GM12878 (cell line): ENCODE measurements at regions not wholly inside any gene's neighbourhood (a gene's known extent, or its start where the extent isn't known, plus 50 kb on each side); places are given as distances from the start of the nearest gene placed in this dataset.
A peak's percentile ranks its signal among the peaks of the same experiment; 100 is the strongest.
"Not testable (repeated sequence)": the region's sequence is repeated elsewhere in the genome, so short reads cannot be mapped to it uniquely, and the experiment has no call there.

Experiments
- ATAC-seq: fragments of 200-7000 bp; cut with Tn5 transposase; 3 replicates; pipeline ENCODE4 v1.9.1; 2020; ENCODE audit warnings: mild to moderate bottlenecking, moderate library complexity
- BruUV-seq: library from RNA; stranded (reverse); fragments of 400-500 nt; replicated peaks from 2 replicates; lab custom pipeline; 2021; lab: Mats Ljungman, UMichigan
- CTCF ChIA-PET: fragments of 300-600 bp; sonication (Branson Sonifier 250); formaldehyde crosslinking; extraction: SDS; loops from one replicate; lab custom pipeline; 2021; ENCODE audit warnings: inconsistent platforms; lab: Yijun Ruan, JAX
- POLR2A ChIA-PET: fragments of 350-600 bp; formaldehyde crosslinking; extraction: SDS; loops from one replicate; lab custom pipeline; 2021; ENCODE audit warnings: inconsistent platforms; lab: Charles Lee
- RAD21 ChIA-PET: fragments of 300-600 bp; sonication (Branson Sonifier 250); formaldehyde crosslinking; loops from one replicate; lab custom pipeline; 2023; ENCODE audit warnings: antibody characterized with exemption; ENCODE audit not compliant: unreplicated experiment; lab: Charles Lee
- SMC1A ChIA-PET: fragments of 300-600 bp; sonication (Branson Sonifier 250); formaldehyde crosslinking; loops from one replicate; lab custom pipeline; 2023; ENCODE audit not compliant: unreplicated experiment, uncharacterized antibody; lab: Charles Lee
- DNase-seq: peaks from one replicate; pipeline ENCODE4 v3.0.0-alpha.2; 2011; ENCODE audit warnings: low read depth, low spot score
- FAIRE-seq: peaks from 3 replicates; lab custom pipeline; 2011; peaks lifted over from hg19 to GRCh38; lab: Jason Lieb, UNC
- H2AFZ ChIP-seq: 2 replicates; pipeline ENCODE4 v1.6.0; 2011; ENCODE audit warnings: low read depth, low read length, control low read depth; ENCODE audit not compliant: control insufficient read depth
- H3K27ac ChIP-seq: 2 replicates; pipeline ENCODE4 v1.5.1; 2011; ENCODE audit warnings: control low read depth; ENCODE audit not compliant: control insufficient read depth, insufficient read depth
- H3K27me3 ChIP-seq, 2 experiments: replicated peaks in 1 of 2; 2 replicates each; pipeline versions ENCODE4 v1.6.0 to v1.6.1; 2011; ENCODE audit warnings: low read length in 1 of 2; ENCODE audit not compliant: control insufficient read depth in 2 of 2, insufficient read depth in 2 of 2
- H3K36me3 ChIP-seq, 2 experiments: 2 replicates each; pipeline ENCODE4 v1.5.1; 2011; ENCODE audit warnings: low read length in 1 of 2; ENCODE audit not compliant: control insufficient read depth in 2 of 2, insufficient read depth in 2 of 2
- H3K4me1 ChIP-seq: 2 replicates; pipeline ENCODE4 v1.6.1; 2011; ENCODE audit warnings: mild to moderate bottlenecking, low read length, moderate library complexity, mixed read lengths; ENCODE audit not compliant: control insufficient read depth, insufficient read depth
- H3K4me2 ChIP-seq: 2 replicates; pipeline ENCODE4 v1.6.0; 2011; ENCODE audit warnings: control low read depth; ENCODE audit not compliant: control insufficient read depth, insufficient read depth
- H3K4me3 ChIP-seq: fragments of 200-600 bp; sonication (generic); 2 replicates; pipeline ENCODE4 v1.5.1; 2016
- H3K79me2 ChIP-seq: 2 replicates; pipeline ENCODE4 v1.6.0; 2011; ENCODE audit warnings: low read length; ENCODE audit not compliant: control insufficient read depth, insufficient read depth
- H3K9ac ChIP-seq: 2 replicates; pipeline ENCODE4 v1.8.0; 2011; ENCODE audit warnings: low read length, control low read depth, mixed read lengths; ENCODE audit not compliant: control insufficient read depth, insufficient read depth
- H3K9me3 ChIP-seq: replicated peaks from 3 replicates; pipeline ENCODE4 v1.5.1; 2011; ENCODE audit warnings: mild to moderate bottlenecking, low read length; ENCODE audit not compliant: control insufficient read depth, insufficient read depth
- H4K20me1 ChIP-seq: 2 replicates; pipeline ENCODE4 v1.6.0; 2011; ENCODE audit not compliant: control insufficient read depth, insufficient read depth
- SMAD5 ChIP-seq: IDR thresholded peaks from 2 replicates; pipeline ENCODE4 v1.6.1; 2016; ENCODE audit warnings: antibody characterized with exemption, low read depth
- SMC3 ChIP-seq: IDR thresholded peaks from 2 replicates; pipeline ENCODE4 v1.6.1; 2011; ENCODE audit warnings: low read length, improper control_type of control experiment, borderline replicate concordance
- ZBTB33 ChIP-seq: fragments of 450-650 bp; IDR thresholded peaks from 2 replicates; pipeline ENCODE4 v1.6.1; 2017; ENCODE audit warnings: mild to moderate bottlenecking
- WGBS: methylation state at CpG from one replicate; pipeline ENCODE4 v1.1.6; 2016; ENCODE audit warnings: low lambda C conversion rate; ENCODE audit not compliant: insufficient replicate concordance, insufficient coverage; ENCODE audit errors: missing lambda C conversion rate; 5-methylcytosine and 5-hydroxymethylcytosine counted together
- in situ Hi-C: fragments of 300-500 bp; cut with MboI; formaldehyde crosslinking; loops from 9 replicates; pipeline ENCODE4 v1.14.3; 2018; ENCODE audit warnings: mixed read lengths
- intact Hi-C: fragments of 100-400 bp; cut with micrococcal nuclease; formaldehyde crosslinking; loops from one replicate; pipeline ENCODE4 v1.14.2; 2022; ENCODE audit not compliant: unreplicated experiment
- TF ChIP-seq, protein P1 (sequence below): fragments of 450-650 bp; IDR thresholded peaks from 2 replicates; pipeline ENCODE4 v1.6.1; 2017; ENCODE audit warnings: borderline replicate concordance

- intact Hi-C loops, H3K4me1 ChIP-seq, H3K4me3 ChIP-seq, in situ Hi-C loops, SMC1A ChIA-PET, H3K27ac ChIP-seq, H3K36me3 ChIP-seq, H3K79me2 ChIP-seq, CTCF ChIA-PET, H4K20me1 ChIP-seq, RAD21 ChIA-PET, FAIRE-seq, DNase-seq, H3K27me3 ChIP-seq, BruUV-seq, H3K9me3 ChIP-seq, ATAC-seq, H2AFZ ChIP-seq, H3K9ac ChIP-seq, POLR2A ChIA-PET, H3K4me2 ChIP-seq: not testable (repeated sequence)
- 0% methylated on average over 1 of the region's 1 CpG for WGBS
Observed at GRCh38 chr13:47873319-47873718, 127.8 kb downstream of the SUCLA2 start.

DNA sequence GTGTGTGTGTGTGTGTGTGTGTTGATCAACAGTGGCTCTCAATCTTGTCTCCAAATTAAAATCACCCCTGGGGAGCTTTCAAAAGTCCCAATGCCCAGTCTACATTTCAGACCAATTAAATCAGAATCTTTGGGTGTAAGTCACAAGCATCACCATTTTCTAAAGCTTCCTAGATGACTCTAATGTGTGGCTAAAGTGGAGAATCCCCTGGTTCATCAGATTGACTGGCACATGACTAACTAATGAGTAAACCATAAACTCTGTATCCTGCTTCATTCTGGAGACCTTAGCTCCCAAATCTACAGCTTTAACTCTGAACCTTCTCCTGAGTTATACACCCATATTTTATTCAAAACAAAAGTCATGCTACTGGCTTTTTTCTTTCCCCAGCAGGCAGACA, 131.3 kb downstream of the SUCLA2 start:
- Histone ChIP-seq H3K9me3 (no peaks in the 10 kb centered on the region; the same call in 2 of the 3 replicates), H3K79me2 (no peaks in the 10 kb centered on the region), H3K27me3 (no peaks in the 10 kb centered on the region; a peak in 1 of 4 replicates), H3K9ac (no peak overlapping the region), H2AFZ (no peak overlapping the region), H3K27ac (no peak overlapping the region)
- no TSS peak for BruUV-seq
- CTCF ChIA-PET, result no interaction called here
- intact Hi-C loops (no loop called here), in situ Hi-C loops (no loop called here)
- SMC1A ChIA-PET, result interaction anchor here (1.1 to 1.2 kb wide), 3 partner anchors 9 to 49 kb away, joined by 3 to 4 read pairs (median 3); no protein-coding TSS in a partner anchor
- no peak for DNase-seq
- TF ChIP-seq SMC3, result no peak
- no peak for TF ChIP-seq ZBTB33
- TF ChIP-seq SMAD5, result no peak
- TF ChIP-seq, protein P1, sequence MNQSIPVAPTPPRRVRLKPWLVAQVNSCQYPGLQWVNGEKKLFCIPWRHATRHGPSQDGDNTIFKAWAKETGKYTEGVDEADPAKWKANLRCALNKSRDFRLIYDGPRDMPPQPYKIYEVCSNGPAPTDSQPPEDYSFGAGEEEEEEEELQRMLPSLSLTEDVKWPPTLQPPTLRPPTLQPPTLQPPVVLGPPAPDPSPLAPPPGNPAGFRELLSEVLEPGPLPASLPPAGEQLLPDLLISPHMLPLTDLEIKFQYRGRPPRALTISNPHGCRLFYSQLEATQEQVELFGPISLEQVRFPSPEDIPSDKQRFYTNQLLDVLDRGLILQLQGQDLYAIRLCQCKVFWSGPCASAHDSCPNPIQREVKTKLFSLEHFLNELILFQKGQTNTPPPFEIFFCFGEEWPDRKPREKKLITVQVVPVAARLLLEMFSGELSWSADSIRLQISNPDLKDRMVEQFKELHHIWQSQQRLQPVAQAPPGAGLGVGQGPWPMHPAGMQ, result no peak
- TF ChIP-seq, all 136 proteins: peak for 0
- Histone ChIP-seq H3K4me2 (no peak overlapping the region), H3K4me3 (no peak overlapping the region), H3K36me3 (no peaks in the 10 kb centered on the region), H4K20me1 (no peaks in the 10 kb centered on the region), H3K4me1 (no peaks in the 10 kb centered on the region)
- FAIRE-seq (no peak), ATAC-seq (peak; percentile 55)
- POLR2A ChIA-PET, result no interaction called here
- RAD21 ChIA-PET, result no interaction called here
